Neural progenitor cell (in vitro differentiated cells): ENCODE measurements at regions not wholly inside any gene's neighbourhood (a gene's known extent, or its start where the extent isn't known, plus 50 kb on each side); places are given as distances from the start of the nearest gene placed in this dataset.

Source experiments
- DNase-seq: peaks from one replicate; pipeline ENCODE4 v3.0.0-alpha.2; 2016; ENCODE audit warnings: low spot score
- H2AFZ ChIP-seq: fragments of 200-600 bp; sonication (generic); replicated peaks from 2 replicates; pipeline ENCODE4 v1.6.1; 2016; ENCODE audit warnings: antibody characterized with exemption
- H3F3A ChIP-seq: fragments of 200-600 bp; sonication (generic); 2 replicates; pipeline ENCODE4 v1.6.1; 2016; ENCODE audit warnings: antibody characterized with exemption, low read depth
- H3K27ac ChIP-seq: fragments of 200-600 bp; sonication (generic); 2 replicates; pipeline ENCODE4 v1.5.1; 2016; ENCODE audit warnings: mild to moderate bottlenecking
- H3K27me3 ChIP-seq: fragments of 200-600 bp; sonication (generic); 2 replicates; pipeline ENCODE4 v1.6.1; 2016; ENCODE audit warnings: mild to moderate bottlenecking, moderate library complexity
- H3K36me3 ChIP-seq: fragments of 200-600 bp; sonication (generic); 2 replicates; pipeline ENCODE4 v1.5.1; 2016
- H3K4me1 ChIP-seq: fragments of 200-600 bp; sonication (generic); 2 replicates; pipeline ENCODE4 v1.6.1; 2016; ENCODE audit warnings: mixed run types
- H3K4me2 ChIP-seq: fragments of 200-600 bp; sonication (generic); 2 replicates; pipeline ENCODE4 v1.6.1; 2016
- H3K4me3 ChIP-seq: fragments of 200-600 bp; sonication (generic); 2 replicates; pipeline ENCODE4 v1.5.1; 2016
- H3K79me2 ChIP-seq: fragments of 200-600 bp; sonication (generic); 2 replicates; pipeline ENCODE4 v1.6.1; 2016; ENCODE audit warnings: low read depth
- H3K9ac ChIP-seq: fragments of 200-600 bp; sonication (generic); 2 replicates; pipeline ENCODE4 v1.6.1; 2016
- H3K9me3 ChIP-seq: fragments of 200-600 bp; sonication (generic); 2 replicates; pipeline ENCODE4 v1.5.1; 2016; ENCODE audit warnings: low read depth
- H4K20me1 ChIP-seq: fragments of 200-600 bp; sonication (generic); 2 replicates; pipeline ENCODE4 v1.6.1; 2016; ENCODE audit warnings: low read depth
- H3K27ac Mint-ChIP-seq: 3 replicates; pipeline ENCODE4 v1.8.0; 2021; ENCODE audit warnings: mixed read lengths
- H3K27me3 Mint-ChIP-seq: 2 replicates; pipeline ENCODE4 v1.8.0; 2022; ENCODE audit warnings: low read depth, mild to moderate bottlenecking, inconsistent platforms, moderate library complexity, mixed read lengths; ENCODE audit not compliant: insufficient read depth
- H3K36me3 Mint-ChIP-seq: 3 replicates; pipeline ENCODE4 v1.8.0; 2021; ENCODE audit warnings: mixed read lengths
- H3K4me1 Mint-ChIP-seq: 3 replicates; pipeline ENCODE4 v1.8.0; 2021; ENCODE audit warnings: mixed read lengths
- H3K4me3 Mint-ChIP-seq: 3 replicates; pipeline ENCODE4 v1.8.0; 2021; ENCODE audit warnings: mild to moderate bottlenecking, moderate library complexity, mixed read lengths
- H3K9me3 Mint-ChIP-seq: 3 replicates; pipeline ENCODE4 v1.8.0; 2020; ENCODE audit warnings: mixed read lengths
- CTCF ChIP-seq: fragments of 200-600 bp; sonication (generic); IDR thresholded peaks from 2 replicates; pipeline ENCODE4 v1.5.1; 2017; ENCODE audit warnings: antibody characterized with exemption, mild to moderate bottlenecking
- EZH2 ChIP-seq: fragments of 200-600 bp; sonication (generic); IDR thresholded peaks from 2 replicates; pipeline ENCODE4 v1.6.1; 2017; ENCODE audit warnings: antibody characterized with exemption, mild to moderate bottlenecking, moderate library complexity
- EZH2phosphoT487 ChIP-seq: fragments of 200-600 bp; sonication (generic); IDR thresholded peaks from 2 replicates; pipeline ENCODE4 v1.6.1; 2017; ENCODE audit warnings: antibody characterized with exemption

- no peaks in the 10 kb centered on the region for H3K79me2 ChIP-seq
- H4K20me1 ChIP-seq, result no peaks in the 10 kb centered on the region
- H3K9ac ChIP-seq, result no peak overlapping the region
- no peaks in the 10 kb centered on the region for H3K4me1 ChIP-seq
- TF ChIP-seq CTCF (no peak), EZH2 (no peak), EZH2phosphoT487 (no peak)
- H3K4me1 Mint-ChIP-seq, result no peaks in the 10 kb centered on the region
- no peak overlapping the region for H3K27ac Mint-ChIP-seq
- H3K36me3 ChIP-seq, result no peaks in the 10 kb centered on the region
- H2AFZ ChIP-seq, result no peak overlapping the region
- no peak overlapping the region for H3K4me2 ChIP-seq
- no peak overlapping the region for H3K4me3 ChIP-seq
- H3K4me3 Mint-ChIP-seq, result no peak overlapping the region
- no peaks in the 10 kb centered on the region for H3K9me3 Mint-ChIP-seq
- no peak overlapping the region for H3K27ac ChIP-seq
- H3F3A ChIP-seq, result no peaks in the 10 kb centered on the region
- no peaks in the 10 kb centered on the region for H3K9me3 ChIP-seq
- no peaks in the 10 kb centered on the region for H3K36me3 Mint-ChIP-seq
- no peaks in the 10 kb centered on the region for H3K27me3 Mint-ChIP-seq
- DNase-seq, result no peak
- no peaks in the 10 kb centered on the region for H3K27me3 ChIP-seq
Measured at GRCh38 chr2:144889348-144889747, 369.4 kb upstream of the ZEB2 start.

GRCh38 chr2:144886862-144887261 lies 366.9 kb upstream of the ZEB2 start:
- no peaks in the 10 kb centered on the region for H3K79me2 ChIP-seq
- H3K9me3 Mint-ChIP-seq, result peaks cover 5% of the 10 kb centered on the region
- no peaks in the 10 kb centered on the region for H3K4me1 ChIP-seq
- no peaks in the 10 kb centered on the region for H3K36me3 Mint-ChIP-seq
- no peak for DNase-seq
- no peak overlapping the region for H3K4me2 ChIP-seq
- H3K27ac Mint-ChIP-seq, result no peak overlapping the region
- H3K9me3 ChIP-seq, result no peaks in the 10 kb centered on the region
- no peaks in the 10 kb centered on the region for H3F3A ChIP-seq
- no peaks in the 10 kb centered on the region for H3K36me3 ChIP-seq
- no peak overlapping the region for H3K4me3 ChIP-seq
- no peak for TF ChIP-seq EZH2
- no peak for TF ChIP-seq CTCF
- H3K4me1 Mint-ChIP-seq, result no peaks in the 10 kb centered on the region
- H3K4me3 Mint-ChIP-seq, result no peak overlapping the region
- no peaks in the 10 kb centered on the region for H3K27me3 ChIP-seq
- H4K20me1 ChIP-seq, result no peaks in the 10 kb centered on the region
- H3K27ac ChIP-seq, result no peak overlapping the region
- H3K9ac ChIP-seq, result no peak overlapping the region
- no peaks in the 10 kb centered on the region for H3K27me3 Mint-ChIP-seq
- H2AFZ ChIP-seq, result no peak overlapping the region

- Histone ChIP-seq H2AFZ (no peak overlapping the region), H3K4me1 (peaks cover 10% of the 10 kb centered on the region), H3K9ac (no peak overlapping the region), H3K4me2 (no peak overlapping the region), H3K9me3 (no peaks in the 10 kb centered on the region), H3F3A (no peaks in the 10 kb centered on the region), H3K36me3 (no peaks in the 10 kb centered on the region), H4K20me1 (no peaks in the 10 kb centered on the region), H3K27me3 (no peaks in the 10 kb centered on the region), H3K79me2 (no peaks in the 10 kb centered on the region), H3K4me3 (no peak overlapping the region), H3K27ac (no peak overlapping the region)
- peaks cover 5% of the 10 kb centered on the region for H3K9me3 Mint-ChIP-seq
- DNase-seq, result no peak
- no peak overlapping the region for H3K27ac Mint-ChIP-seq
- H3K27me3 Mint-ChIP-seq, result no peaks in the 10 kb centered on the region
- TF ChIP-seq EZH2phosphoT487 (no peak), CTCF (no peak), EZH2 (no peak)
- H3K36me3 Mint-ChIP-seq, result no peaks in the 10 kb centered on the region
- no peaks in the 10 kb centered on the region for H3K4me1 Mint-ChIP-seq
- H3K4me3 Mint-ChIP-seq, result no peak overlapping the region
Measured at GRCh38 chr2:144877893-144878292, 358.0 kb upstream of the ZEB2 start.

GRCh38 chr2:144876013-144876412 lies 356.1 kb upstream of the ZEB2 start:
- H3K4me3 Mint-ChIP-seq, result no peak overlapping the region

More at GRCh38 chr2:144876013-144876412, 356.1 kb upstream of the ZEB2 start:
- Histone ChIP-seq H3K4me1 (peaks cover 10% of the 10 kb centered on the region), H2AFZ (no peak overlapping the region), H3K36me3 (no peaks in the 10 kb centered on the region), H3F3A (no peaks in the 10 kb centered on the region), H3K4me3 (no peak overlapping the region), H3K27ac (no peak overlapping the region), H3K9ac (no peak overlapping the region), H3K4me2 (no peak overlapping the region), H3K79me2 (no peaks in the 10 kb centered on the region), H3K9me3 (no peaks in the 10 kb centered on the region), H4K20me1 (no peaks in the 10 kb centered on the region), H3K27me3 (no peaks in the 10 kb centered on the region)
- TF ChIP-seq EZH2, result no peak
- TF ChIP-seq EZH2phosphoT487, result no peak
- no peak for TF ChIP-seq CTCF
- Mint-ChIP-seq H3K4me1 (no peaks in the 10 kb centered on the region), H3K36me3 (no peaks in the 10 kb centered on the region), H3K9me3 (no peaks in the 10 kb centered on the region), H3K27me3 (peaks cover 4% of the 10 kb centered on the region), H3K27ac (no peak overlapping the region)
- no peak for DNase-seq
